HepG2 (cell line): ENCODE measurements at regions not wholly inside any gene's neighbourhood (a gene's known extent, or its start where the extent isn't known, plus 50 kb on each side); places are given as distances from the start of the nearest gene placed in this dataset.

Experiments used
- EEA1 ChIP-seq: sonication (generic); formaldehyde crosslinking; IDR thresholded peaks from 2 replicates; pipeline ENCODE4 v1.5.1; 2020; ENCODE audit warnings: mild to moderate bottlenecking, missing genetic modification reagents, borderline replicate concordance
- ELF3 ChIP-seq: IDR thresholded peaks from 2 replicates; pipeline ENCODE4 v1.6.1; 2016; ENCODE audit warnings: missing genetic modification reagents, missing compliant biosample characterization
- HDAC2 ChIP-seq: sonication (generic); formaldehyde crosslinking; IDR thresholded peaks from 2 replicates; pipeline ENCODE4 v1.4.0; 2020; ENCODE audit warnings: missing genetic modification reagents
- HOXA9 ChIP-seq: sonication (generic); formaldehyde crosslinking; IDR thresholded peaks from 2 replicates; pipeline ENCODE4 v1.8.1; 2022; ENCODE audit warnings: missing genetic modification reagents, mild to moderate bottlenecking, moderate library complexity, borderline replicate concordance
- KLF16 ChIP-seq, 2 experiments: sonication (generic) in 1 of 2; formaldehyde crosslinking in 1 of 2; IDR thresholded peaks; 2 replicates each; pipeline versions ENCODE4 v1.6.1 to v1.8.0; 2016 to 2023; ENCODE audit warnings: missing genetic modification reagents in 2 of 2, missing compliant biosample characterization in 1 of 2
- LRRFIP1 ChIP-seq: sonication (generic); formaldehyde crosslinking; conservative IDR thresholded peaks from 2 replicates; pipeline ENCODE4 v1.4.0; 2020; ENCODE audit warnings: missing genetic modification reagents
- MAX ChIP-seq: IDR thresholded peaks from 2 replicates; pipeline ENCODE4 v1.6.1; 2012; ENCODE audit warnings: inconsistent platforms
- NFIC ChIP-seq: IDR thresholded peaks from 2 replicates; pipeline ENCODE4 v1.6.1; 2012; ENCODE audit warnings: mild to moderate bottlenecking, low read length, inconsistent platforms
- PHF21A ChIP-seq: sonication (generic); formaldehyde crosslinking; IDR thresholded peaks from 2 replicates; pipeline ENCODE4 v1.5.0; 2020; ENCODE audit warnings: mild to moderate bottlenecking, missing genetic modification reagents
- PLRG1 ChIP-seq: fragments of 450-650 bp; conservative IDR thresholded peaks from 2 replicates; pipeline ENCODE4 v1.6.1; 2016
- REL ChIP-seq: sonication (generic); formaldehyde crosslinking; conservative IDR thresholded peaks from 2 replicates; pipeline ENCODE4 v1.8.0; 2022; ENCODE audit warnings: mild to moderate bottlenecking, missing genetic modification reagents, moderate library complexity
- SNAI1 ChIP-seq: sonication (generic); formaldehyde crosslinking; IDR thresholded peaks from 2 replicates; pipeline ENCODE4 v1.5.0; 2020; ENCODE audit warnings: mild to moderate bottlenecking, missing genetic modification reagents, borderline replicate concordance
- SRY ChIP-seq: sonication (generic); formaldehyde crosslinking; IDR thresholded peaks from 2 replicates; pipeline ENCODE4 v1.8.0; 2022; ENCODE audit warnings: mild to moderate bottlenecking, missing genetic modification reagents
- ZGPAT ChIP-seq: IDR thresholded peaks from 2 replicates; pipeline ENCODE4 v1.6.1; 2016; ENCODE audit warnings: mild to moderate bottlenecking
- ZMAT3 ChIP-seq: sonication (generic); formaldehyde crosslinking; conservative IDR thresholded peaks from 2 replicates; pipeline ENCODE4 v1.7.0; 2021; ENCODE audit warnings: missing genetic modification reagents
- ZNF101 ChIP-seq: sonication (generic); formaldehyde crosslinking; IDR thresholded peaks from 2 replicates; pipeline ENCODE4 v1.4.0; 2020; ENCODE audit warnings: mild to moderate bottlenecking, low read depth, missing genetic modification reagents, borderline replicate concordance
- ZNF234 ChIP-seq: sonication (generic); formaldehyde crosslinking; conservative IDR thresholded peaks from 2 replicates; pipeline ENCODE4 v1.5.1; 2020; ENCODE audit warnings: mild to moderate bottlenecking, missing genetic modification reagents
- ZNF263 ChIP-seq: sonication (generic); formaldehyde crosslinking; IDR thresholded peaks from 2 replicates; pipeline ENCODE4 v1.4.0; 2020; ENCODE audit warnings: missing genetic modification reagents
- ZNF574 ChIP-seq: sonication (generic); formaldehyde crosslinking; IDR thresholded peaks from 2 replicates; pipeline ENCODE4 v1.4.0; 2020; ENCODE audit warnings: missing genetic modification reagents
- ZNF879 ChIP-seq: sonication (generic); formaldehyde crosslinking; IDR thresholded peaks from 2 replicates; pipeline ENCODE4 v1.8.1; 2023; ENCODE audit warnings: missing genetic modification reagents
- ZXDC ChIP-seq: sonication (generic); formaldehyde crosslinking; IDR thresholded peaks from 2 replicates; pipeline ENCODE4 v1.5.0; 2020; ENCODE audit warnings: mild to moderate bottlenecking, missing genetic modification reagents

- TF ChIP-seq ZGPAT, result 0 out of 2 replicates have a peak, but pooled peaks have one; percentile 31
- no peak for TF ChIP-seq ZMAT3 (CRISPR knock-in tag)
- 0 out of 2 replicates have a peak, but pooled peaks have one; percentile 19 for TF ChIP-seq HDAC2 (CRISPR knock-in tag)
- 0 out of 4 replicates have a peak, but pooled peaks of 1 of the 2 experiments have one; percentile 20 for TF ChIP-seq KLF16 (CRISPR knock-in tag; IDR thresholded peaks at IDR 0.05)
- TF ChIP-seq SNAI1, result no peak
- no peak for TF ChIP-seq SRY (CRISPR knock-in tag)
- no peak for TF ChIP-seq PLRG1
- no peak for TF ChIP-seq LRRFIP1
- no peak for TF ChIP-seq ZXDC (CRISPR knock-in tag)
- no peak for TF ChIP-seq ZNF234
- TF ChIP-seq ZNF101 (CRISPR knock-in tag), result no peak
- no peak for TF ChIP-seq HOXA9 (CRISPR knock-in tag)
- TF ChIP-seq ELF3, result peak; percentile 48; the same call in 1 of the 2 replicates
- TF ChIP-seq PHF21A (CRISPR knock-in tag), result peak; percentile 37; the same call in 1 of the 2 replicates
- TF ChIP-seq ZNF879 (CRISPR knock-in tag), result no peak
- no peak for TF ChIP-seq NFIC
- peak; percentile 53; the same call in 1 of the 2 replicates for TF ChIP-seq ZNF574 (CRISPR knock-in tag)
- TF ChIP-seq REL (CRISPR knock-in tag), result no peak
- no peak for TF ChIP-seq EEA1 (CRISPR knock-in tag)
- TF ChIP-seq MAX, result peak; percentile 34; the same call in 1 of the 2 replicates
- TF ChIP-seq ZNF263, result peak; percentile 100
These were observed 114.0 kb downstream of the C16orf95 start (continued) for GRCh38 chr16:87203060-87203656.
